ENCODE measurements at regions not wholly inside any gene's neighbourhood (a gene's known extent, or its start where the extent isn't known, plus 50 kb on each side); places are given as distances from the start of the nearest gene placed in this dataset.

DNA sequence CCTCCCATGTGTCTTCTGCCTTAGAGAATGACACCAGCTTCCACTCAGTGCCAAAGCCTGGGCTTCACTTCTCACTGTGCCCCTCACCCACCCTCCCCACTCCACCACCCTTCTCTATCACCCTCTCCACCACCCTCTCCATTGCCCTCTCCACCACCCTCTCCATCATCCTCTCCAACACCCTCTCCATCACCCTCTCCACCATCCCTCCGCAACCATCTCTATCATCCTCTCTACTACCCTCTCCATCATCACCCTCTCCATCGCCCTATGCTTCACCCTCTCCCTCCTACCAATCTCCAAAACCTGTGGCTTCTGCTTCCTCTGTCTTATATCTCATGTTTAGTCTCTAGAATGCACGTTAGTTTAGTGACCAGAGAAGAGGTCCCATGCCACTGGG lies 91.0 kb upstream of the TMEM72 start:
- Histone ChIP-seq H4K20me1 (ENCODE audit: insufficient read depth) (no peaks in the 10 kb centered on the region), H3K9me2 (ENCODE audit: insufficient read depth) (no peaks in the 10 kb centered on the region), H3K36me3 (ENCODE audit: low read depth) (no peaks in the 10 kb centered on the region), H3K4me1 (ENCODE audit: insufficient read depth) (no peaks in the 10 kb centered on the region), H3K9me3 (ENCODE audit: low read depth) (no peaks in the 10 kb centered on the region), H3K4me3 (no peak overlapping the region), H3K4me2 (ENCODE audit: unreplicated experiment) (no peak overlapping the region), H3F3A (ENCODE audit: insufficient read depth) (no peaks in the 10 kb centered on the region), H3K27me3 (replicated peaks; ENCODE audit: insufficient read depth) (no peaks in the 10 kb centered on the region), H3K27ac (no peak overlapping the region), H3K9ac (no peak overlapping the region), H3K79me2 (ENCODE audit: insufficient read depth) (no peaks in the 10 kb centered on the region), H2AFZ (no peak overlapping the region)
- in situ Hi-C loops (cut with MboI): no loop called here
- no peak for DNase-seq
- TF ChIP-seq EZH2phosphoT487 (IDR thresholded peaks at IDR 0.05; ENCODE audit: insufficient read depth, low read depth): no peak
- TF ChIP-seq EZH2 (IDR thresholded peaks at IDR 0.05; ENCODE audit: insufficient read depth, poor library complexity, severe bottlenecking): no peak
- WGBS, 2 experiments (ENCODE audit: low coverage in 1 of 2, low lambda C conversion rate in 2 of 2, missing lambda C conversion rate in 2 of 2): 77 to 92% methylated on average over 3 of the region's 3 CpGs

DNA sequence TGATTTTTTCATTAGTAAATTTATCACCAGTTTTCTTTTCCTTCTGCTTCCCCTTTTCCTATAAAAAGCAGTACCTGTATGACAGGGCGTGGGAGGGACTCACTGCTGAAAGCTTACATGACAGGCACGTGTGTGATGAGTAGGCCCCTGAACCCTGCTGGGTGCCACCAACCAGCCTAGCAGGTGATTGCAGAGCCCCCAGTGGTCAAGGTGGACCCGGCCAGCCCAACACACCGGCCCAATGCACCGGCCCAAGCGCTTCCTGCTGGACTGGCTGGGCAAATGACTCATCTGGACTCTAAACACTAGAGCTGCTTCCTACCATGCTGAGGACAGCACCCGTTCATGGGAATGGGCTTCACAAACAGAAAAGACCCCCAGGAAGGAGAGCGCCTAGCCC lies 89.8 kb upstream of the TMEM72 start:
- in situ Hi-C loops (cut with MboI): no loop called here
- Histone ChIP-seq H3K4me3 (no peak overlapping the region), H3K79me2 (ENCODE audit: insufficient read depth) (no peaks in the 10 kb centered on the region), H3K36me3 (ENCODE audit: low read depth) (no peaks in the 10 kb centered on the region), H3K9ac (no peak overlapping the region), H3K9me2 (ENCODE audit: insufficient read depth) (no peaks in the 10 kb centered on the region), H3K27me3 (replicated peaks; ENCODE audit: insufficient read depth) (no peaks in the 10 kb centered on the region), H3K4me1 (ENCODE audit: insufficient read depth) (no peaks in the 10 kb centered on the region), H2AFZ (no peak overlapping the region), H3K27ac (no peak overlapping the region), H3K4me2 (ENCODE audit: unreplicated experiment) (no peak overlapping the region), H3K9me3 (ENCODE audit: low read depth) (no peaks in the 10 kb centered on the region), H3F3A (ENCODE audit: insufficient read depth) (no peaks in the 10 kb centered on the region), H4K20me1 (ENCODE audit: insufficient read depth) (no peaks in the 10 kb centered on the region)
- TF ChIP-seq EZH2 (IDR thresholded peaks at IDR 0.05; ENCODE audit: insufficient read depth, poor library complexity, severe bottlenecking) (no peak), EZH2phosphoT487 (IDR thresholded peaks at IDR 0.05; ENCODE audit: insufficient read depth, low read depth) (no peak)
- no peak for DNase-seq
- WGBS, 2 experiments (ENCODE audit: low coverage in 1 of 2, low lambda C conversion rate in 2 of 2, missing lambda C conversion rate in 2 of 2): 96 to 97% methylated on average over 8 of the region's 8 CpGs

DNA sequence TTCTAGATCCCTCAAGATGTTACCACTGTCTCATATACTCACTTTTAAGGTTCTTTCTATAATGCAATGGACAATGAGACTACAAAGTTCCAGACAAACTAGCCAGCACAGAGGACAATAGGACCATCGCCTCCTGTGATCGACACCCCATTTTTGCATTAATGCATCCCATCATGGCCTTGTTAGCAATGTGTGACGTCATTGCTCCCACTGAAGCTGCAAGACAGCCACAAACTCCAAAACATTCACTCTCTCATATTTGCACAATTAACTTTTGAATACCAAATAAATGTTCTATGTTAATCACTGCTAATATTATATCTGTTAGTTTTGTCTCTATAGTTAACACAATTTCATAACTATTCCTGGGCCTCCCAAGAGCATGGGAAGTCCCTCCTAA lies 88.8 kb upstream of the TMEM72 start:
- Histone ChIP-seq H4K20me1 (ENCODE audit: insufficient read depth) (no peaks in the 10 kb centered on the region), H3K27me3 (replicated peaks; ENCODE audit: insufficient read depth) (no peaks in the 10 kb centered on the region), H3K9me2 (ENCODE audit: insufficient read depth) (no peaks in the 10 kb centered on the region), H3K4me2 (ENCODE audit: unreplicated experiment) (no peak overlapping the region), H3K9me3 (ENCODE audit: low read depth) (no peaks in the 10 kb centered on the region), H3K36me3 (ENCODE audit: low read depth) (no peaks in the 10 kb centered on the region), H3K27ac (no peak overlapping the region), H3F3A (ENCODE audit: insufficient read depth) (no peaks in the 10 kb centered on the region), H3K79me2 (ENCODE audit: insufficient read depth) (no peaks in the 10 kb centered on the region), H3K4me3 (no peak overlapping the region), H3K4me1 (ENCODE audit: insufficient read depth) (no peaks in the 10 kb centered on the region), H3K9ac (no peak overlapping the region), H2AFZ (no peak overlapping the region)
- 69 to 79% methylated on average over 3 of the region's 3 CpGs for WGBS, 2 experiments (ENCODE audit: low coverage in 1 of 2, low lambda C conversion rate in 2 of 2, missing lambda C conversion rate in 2 of 2)
- in situ Hi-C loops (cut with MboI): no loop called here
- TF ChIP-seq EZH2 (IDR thresholded peaks at IDR 0.05; ENCODE audit: insufficient read depth, poor library complexity, severe bottlenecking) (no peak), EZH2phosphoT487 (IDR thresholded peaks at IDR 0.05; ENCODE audit: insufficient read depth, low read depth) (no peak)
- no peak for DNase-seq

DNA sequence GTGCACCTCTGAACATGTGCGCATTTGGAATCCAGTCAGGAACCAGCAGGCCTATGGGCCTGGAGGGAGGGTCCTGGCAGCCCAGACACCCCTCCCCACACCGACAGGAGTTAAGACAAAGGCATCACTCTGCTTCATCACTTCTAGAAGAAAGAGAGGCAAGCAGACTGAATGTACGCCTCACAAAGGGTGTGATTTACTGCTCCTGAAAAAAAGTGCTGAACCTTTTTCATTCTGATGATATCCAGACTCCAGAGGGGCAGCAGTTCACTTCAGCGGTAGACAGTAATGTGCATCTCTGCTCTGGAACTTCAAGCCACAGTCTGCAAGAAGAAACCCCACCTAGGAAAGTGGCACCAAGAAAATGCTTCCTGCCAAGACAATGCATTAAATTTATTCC lies 88.2 kb upstream of the TMEM72 start:
- Histone ChIP-seq H3K36me3 (ENCODE audit: low read depth) (no peaks in the 10 kb centered on the region), H3K9ac (no peak overlapping the region), H2AFZ (no peak overlapping the region), H3F3A (ENCODE audit: insufficient read depth) (no peaks in the 10 kb centered on the region), H3K9me3 (ENCODE audit: low read depth) (no peaks in the 10 kb centered on the region), H4K20me1 (ENCODE audit: insufficient read depth) (no peaks in the 10 kb centered on the region), H3K9me2 (ENCODE audit: insufficient read depth) (no peaks in the 10 kb centered on the region), H3K27ac (no peak overlapping the region), H3K27me3 (replicated peaks; ENCODE audit: insufficient read depth) (no peaks in the 10 kb centered on the region), H3K4me2 (ENCODE audit: unreplicated experiment) (no peak overlapping the region), H3K79me2 (ENCODE audit: insufficient read depth) (no peaks in the 10 kb centered on the region), H3K4me3 (no peak overlapping the region), H3K4me1 (ENCODE audit: insufficient read depth) (no peaks in the 10 kb centered on the region)
- WGBS, 2 experiments (ENCODE audit: low coverage in 1 of 2, low lambda C conversion rate in 2 of 2, missing lambda C conversion rate in 2 of 2): 83 to 89% methylated on average over 4 of the region's 4 CpGs
- TF ChIP-seq EZH2 (IDR thresholded peaks at IDR 0.05; ENCODE audit: insufficient read depth, poor library complexity, severe bottlenecking) (no peak), EZH2phosphoT487 (IDR thresholded peaks at IDR 0.05; ENCODE audit: insufficient read depth, low read depth) (no peak)
- in situ Hi-C loops (cut with MboI): no loop called here
- no peak for DNase-seq

DNA sequence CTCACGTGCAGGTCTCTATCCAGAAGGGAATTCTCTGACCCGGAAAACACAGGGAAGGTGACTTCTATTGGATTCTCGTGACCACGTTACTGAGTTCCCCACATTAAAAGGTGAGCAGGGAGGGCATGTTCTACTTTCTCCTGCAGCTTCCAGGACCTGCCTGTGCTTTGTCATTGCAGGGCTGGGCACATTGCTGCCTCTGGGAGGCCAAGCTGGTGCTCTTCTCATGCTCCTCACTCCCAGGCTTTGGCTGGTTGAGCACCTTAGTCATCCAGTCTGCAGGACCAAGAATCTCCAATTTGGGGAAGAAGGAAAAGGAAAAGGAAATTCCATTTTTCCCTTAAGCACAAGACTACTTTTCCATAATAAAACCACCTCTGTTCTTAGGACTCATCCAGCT lies 86.5 kb upstream of the TMEM72 start:
- peak; percentile 32 for DNase-seq
- H2AFZ ChIP-seq: no peak overlapping the region

More for the DNA sequence above, 86.5 kb upstream of the TMEM72 start:
- H3K9me3 ChIP-seq (ENCODE audit: low read depth): no peaks in the 10 kb centered on the region
- H3K4me2 ChIP-seq (ENCODE audit: unreplicated experiment): no peak overlapping the region
- H3K4me1 ChIP-seq (ENCODE audit: insufficient read depth): peaks cover 3% of the 10 kb centered on the region
- WGBS, 2 experiments (ENCODE audit: low coverage in 1 of 2, low lambda C conversion rate in 2 of 2, missing lambda C conversion rate in 2 of 2): 96 to 97% methylated on average over 4 of the region's 4 CpGs
- no peak for TF ChIP-seq EZH2 (IDR thresholded peaks at IDR 0.05; ENCODE audit: insufficient read depth, poor library complexity, severe bottlenecking)
- H3K36me3 ChIP-seq (ENCODE audit: low read depth): no peaks in the 10 kb centered on the region
- no peak overlapping the region for H3K27ac ChIP-seq
- H3K9ac ChIP-seq: no peak overlapping the region
- peaks cover under 1% of the 10 kb centered on the region; the same call in 1 of the 2 replicates for H3F3A ChIP-seq (ENCODE audit: insufficient read depth)
- H3K9me2 ChIP-seq (ENCODE audit: insufficient read depth): no peaks in the 10 kb centered on the region
- in situ Hi-C loops (cut with MboI): no loop called here
- H3K4me3 ChIP-seq: no peak overlapping the region
- no peaks in the 10 kb centered on the region for H4K20me1 ChIP-seq (ENCODE audit: insufficient read depth)
- H3K79me2 ChIP-seq (ENCODE audit: insufficient read depth): no peaks in the 10 kb centered on the region
- H3K27me3 ChIP-seq (replicated peaks; ENCODE audit: insufficient read depth): no peaks in the 10 kb centered on the region
